HCT116 (cell line): ENCODE measurements at regions not wholly inside any gene's neighbourhood (a gene's known extent, or its start where the extent isn't known, plus 50 kb on each side); places are given as distances from the start of the nearest gene placed in this dataset.

Source experiments
- ATAC-seq: fragments of 200-7000 bp; cut with Tn5 transposase; 2 replicates; pipeline ENCODE4 v1.9.1; 2020; ENCODE audit warnings: mild to moderate bottlenecking, moderate library complexity
- BruUV-seq: library from RNA; stranded (reverse); fragments of 400-500 nt; replicated peaks from 2 replicates; lab custom pipeline; 2021; lab: Mats Ljungman, UMichigan
- CTCF ChIA-PET: fragments of 300-600 bp; sonication (Branson Sonifier 250); formaldehyde crosslinking; loops from one replicate; lab custom pipeline; 2021; ENCODE audit warnings: antibody characterized with exemption; lab: Charles Lee
- POLR2A ChIA-PET: fragments of 300-600, 350-600 bp; sonication (Branson Sonifier 250); formaldehyde crosslinking; loops from one replicate; lab custom pipeline; 2021; ENCODE audit warnings: antibody characterized with exemption; lab: Charles Lee
- RAD21 ChIA-PET, 2 experiments: fragments of 300-600 bp; sonication (Branson Sonifier 250); formaldehyde crosslinking; loops; one replicate each; lab custom pipeline; 2023; ENCODE audit warnings: low total read pairs in 2 of 2; ENCODE audit not compliant: uncharacterized antibody in 2 of 2, unreplicated experiment in 2 of 2, low non-redundant PET in 1 of 2; lab: Charles Lee
- DNase-seq: peaks from one replicate; pipeline ENCODE4 v3.0.0-alpha.2; 2010; ENCODE audit warnings: low read depth, low spot score
- H2AFZ ChIP-seq: fragments of 200-600 bp; shearing (Covaris generic), sonication (generic); 2 replicates; pipeline ENCODE4 v1.6.1; 2017; ENCODE audit warnings: low read depth, mixed run types, mixed read lengths, antibody characterized with exemption, low read length; ENCODE audit not compliant: poor library complexity, severe bottlenecking
- H3K27ac ChIP-seq: 2 replicates; pipeline ENCODE4 v1.5.1; 2012; ENCODE audit warnings: low read depth, low read length
- H3K27me3 ChIP-seq: fragments of 200-600 bp; sonication (generic); 2 replicates; pipeline ENCODE4 v1.6.1; 2016; ENCODE audit warnings: mixed run types, low read length, mixed read lengths; ENCODE audit not compliant: insufficient read depth
- H3K36me3 ChIP-seq, 2 experiments: fragments of 200-500 bp in 1 of 2; fragments of 200-600 bp in 1 of 2; sonication (Bioruptor generic) in 1 of 2; sonication (generic) in 1 of 2; 2 replicates each; pipeline versions ENCODE4 v1.5.1 to v1.6.1; 2014 to 2016; ENCODE audit warnings: low read length in 2 of 2, inconsistent platforms in 1 of 2, mixed read lengths in 1 of 2, mixed run types in 1 of 2; ENCODE audit not compliant: insufficient read depth in 2 of 2, control insufficient read depth in 1 of 2
- H3K4me1 ChIP-seq, 2 experiments: fragments of 200-600 bp in 1 of 2; sonication (generic) in 1 of 2; 2 replicates each; pipeline versions ENCODE4 v1.5.1 to v1.6.1; 2012 to 2017; ENCODE audit warnings: low read length in 2 of 2, inconsistent platforms in 1 of 2, mild to moderate bottlenecking in 1 of 2, mixed read lengths in 1 of 2, mixed run types in 1 of 2, moderate library complexity in 1 of 2; ENCODE audit not compliant: insufficient read depth in 2 of 2, control insufficient read depth in 1 of 2
- H3K4me2 ChIP-seq: fragments of 200-600 bp; sonication (generic); 2 replicates; pipeline ENCODE4 v1.6.1; 2017; ENCODE audit warnings: mixed run types, low read length, mixed read lengths
- H3K4me3 ChIP-seq, 2 experiments: fragments of 200-600 bp in 1 of 2; sonication (generic) in 1 of 2; replicated peaks in 1 of 2; 2 replicates each; pipeline ENCODE4 v1.5.1; 2011 to 2016; ENCODE audit warnings: low read length in 2 of 2, control low read depth in 1 of 2, low read depth in 1 of 2, mild to moderate bottlenecking in 1 of 2, mixed read lengths in 1 of 2, mixed run types in 1 of 2
- H3K79me2 ChIP-seq: fragments of 200-600 bp; sonication (generic); 2 replicates; pipeline ENCODE4 v1.6.1; 2017; ENCODE audit warnings: mild to moderate bottlenecking, mixed run types, low read length, moderate library complexity, mixed read lengths; ENCODE audit not compliant: insufficient read depth
- H3K9ac ChIP-seq: fragments of 200-600 bp; sonication (generic); 2 replicates; pipeline ENCODE4 v1.6.1; 2016; ENCODE audit warnings: low read length, mixed read lengths
- H3K9me2 ChIP-seq: fragments of 200-600 bp; sonication (generic), shearing (Covaris generic); 2 replicates; pipeline ENCODE4 v1.6.1; 2017; ENCODE audit warnings: mixed run types, mild to moderate bottlenecking, moderate library complexity; ENCODE audit not compliant: insufficient read depth
- H3K9me3 ChIP-seq, 2 experiments: fragments of 200-500 bp in 1 of 2; fragments of 200-600 bp in 1 of 2; sonication (Bioruptor generic) in 1 of 2; sonication (generic) in 1 of 2; 2 replicates each; pipeline ENCODE4 v1.6.1; 2014 to 2017; ENCODE audit warnings: low read length in 2 of 2, mixed read lengths in 2 of 2, inconsistent platforms in 1 of 2, low read depth in 1 of 2, mild to moderate bottlenecking in 1 of 2, mixed run types in 1 of 2, moderate library complexity in 1 of 2; ENCODE audit not compliant: control insufficient read depth in 1 of 2, insufficient read depth in 1 of 2
- H4K20me1 ChIP-seq: fragments of 200-600 bp; sonication (generic), shearing (Covaris generic); 2 replicates; pipeline ENCODE4 v1.6.1; 2017; ENCODE audit warnings: mixed run types, mild to moderate bottlenecking, moderate library complexity; ENCODE audit not compliant: insufficient read depth
- ATF3 ChIP-seq: IDR thresholded peaks from 2 replicates; pipeline ENCODE4 v1.6.1; 2012
- CBX3 ChIP-seq: IDR thresholded peaks from 2 replicates; pipeline ENCODE4 v1.6.1; 2012; ENCODE audit warnings: low read depth
- CEBPB ChIP-seq: IDR thresholded peaks from 2 replicates; pipeline ENCODE4 v1.6.1; 2012; ENCODE audit warnings: low read depth
- CTCF ChIP-seq, 3 experiments: fragments of 200-600 bp in 1 of 3; sonication (generic) in 1 of 3; IDR thresholded peaks in 2 of 3; conservative IDR thresholded peaks in 1 of 3; 2 replicates each; pipeline ENCODE4 v1.5.1; 2012 to 2017; ENCODE audit warnings: low read depth in 2 of 3, low read length in 2 of 3, antibody characterized with exemption in 1 of 3, borderline replicate concordance in 1 of 3, control low read depth in 1 of 3, mild to moderate bottlenecking in 1 of 3, mixed read lengths in 1 of 3, mixed run types in 1 of 3, moderate library complexity in 1 of 3; ENCODE audit not compliant: insufficient read depth in 1 of 3
- EGR1 ChIP-seq: IDR thresholded peaks from 2 replicates; pipeline ENCODE4 v1.6.1; 2012; ENCODE audit warnings: low read depth
- ELF1 ChIP-seq: IDR thresholded peaks from 2 replicates; pipeline ENCODE4 v1.6.1; 2012; ENCODE audit warnings: low read depth, borderline replicate concordance
- EZH2 ChIP-seq: fragments of 200-600 bp; sonication (generic); IDR thresholded peaks from 2 replicates; pipeline ENCODE4 v1.6.1; 2017; ENCODE audit warnings: antibody characterized with exemption, mixed run types
- EZH2phosphoT487 ChIP-seq: fragments of 200-600 bp; IDR thresholded peaks from 2 replicates; pipeline ENCODE4 v1.6.1; 2018; ENCODE audit warnings: antibody characterized with exemption, borderline replicate concordance
- FOSL1 ChIP-seq: IDR thresholded peaks from 2 replicates; pipeline ENCODE4 v1.6.1; 2012; ENCODE audit warnings: low read depth
- MAX ChIP-seq: IDR thresholded peaks from 2 replicates; pipeline ENCODE4 v1.6.1; 2012
- POLR2A ChIP-seq: IDR thresholded peaks from 2 replicates; pipeline ENCODE4 v1.7.0; 2011; ENCODE audit warnings: borderline replicate concordance; ENCODE audit not compliant: insufficient read depth, insufficient read length; ENCODE audit errors: extremely low read depth
- POLR2AphosphoS5 ChIP-seq: IDR thresholded peaks from 2 replicates; pipeline ENCODE4 v1.6.1; 2011; ENCODE audit warnings: mild to moderate bottlenecking, low read depth, low read length, moderate library complexity
- REST ChIP-seq: IDR thresholded peaks from 2 replicates; pipeline ENCODE4 v1.6.1; 2012; ENCODE audit warnings: low read depth
- SIN3A ChIP-seq: IDR thresholded peaks from 2 replicates; pipeline ENCODE4 v1.6.1; 2012; ENCODE audit warnings: low read depth
- SP1 ChIP-seq: IDR thresholded peaks from 2 replicates; pipeline ENCODE4 v1.6.1; 2012; ENCODE audit warnings: low read depth
- SRF ChIP-seq: IDR thresholded peaks from 2 replicates; pipeline ENCODE4 v1.6.1; 2012; ENCODE audit warnings: low read depth
- YY1 ChIP-seq: IDR thresholded peaks from 2 replicates; pipeline ENCODE4 v1.6.1; 2011; ENCODE audit warnings: low read length, low read depth, moderate library complexity, mild to moderate bottlenecking; ENCODE audit not compliant: insufficient replicate concordance; ENCODE audit errors: extremely low read depth
- ZBTB33 ChIP-seq: IDR thresholded peaks from 2 replicates; pipeline ENCODE4 v1.6.1; 2011; ENCODE audit warnings: mild to moderate bottlenecking, low read length, moderate library complexity; ENCODE audit not compliant: insufficient replicate concordance; ENCODE audit errors: extremely low read depth
- ZFX ChIP-seq: fragments of 450-650 bp; IDR thresholded peaks from 2 replicates; pipeline ENCODE4 v1.6.1; 2017
- ZNF274 ChIP-seq: fragments of 200-500 bp; sonication (Bioruptor generic); IDR thresholded peaks from 2 replicates; pipeline ENCODE4 v1.6.1; 2014; ENCODE audit warnings: mild to moderate bottlenecking, low read depth, low read length, inconsistent platforms
- intact Hi-C: fragments of 100-400 bp; cut with micrococcal nuclease; formaldehyde crosslinking; loops from 2 replicates; pipeline ENCODE4 v1.10.0; 2022

GRCh38 chr20:61052195-61052750 is 199.8 kb upstream of the CDH4 start:
- no peaks in the 10 kb centered on the region for H3K9me2 ChIP-seq
- no peak overlapping the region for H3K9ac ChIP-seq
- no peak overlapping the region for H2AFZ ChIP-seq
- H3K4me3 ChIP-seq = no peak overlapping the region
- no peaks in the 10 kb centered on the region for H4K20me1 ChIP-seq
- ChIA-PET CTCF (no interaction called here), RAD21 (no interaction called here), POLR2A (no interaction called here)
- no peaks in the 10 kb centered on the region for H3K27me3 ChIP-seq
- H3K4me1 ChIP-seq = no peaks in the 10 kb centered on the region
- intact Hi-C loops = no loop called here
- no peaks in the 10 kb centered on the region for H3K36me3 ChIP-seq
- H3K9me3 ChIP-seq = peaks cover 3 to 40% of the 10 kb centered on the region in 2 experiments; a peak in 2 of 4 replicates
- no TSS peak for BruUV-seq
- TF ChIP-seq CTCF (IDR thresholded peaks at IDR 0.05 in 2 of 3, conservative IDR thresholded peaks at IDR 0.05 in 1 of 3; ENCODE audit: borderline replicate concordance in 1 of 3, insufficient read depth in 1 of 3, low read depth in 2 of 3, low read length in 2 of 3) = no peak
- TF ChIP-seq CBX3 = no peak
- no peak for TF ChIP-seq MAX
- no peak for TF ChIP-seq SP1
- no peak for TF ChIP-seq ZFX
- no peak for TF ChIP-seq EZH2
- no peak for TF ChIP-seq REST
- no peak for TF ChIP-seq SIN3A
- TF ChIP-seq POLR2A = no peak
- no peak for TF ChIP-seq ZBTB33
- TF ChIP-seq YY1 = no peak
- TF ChIP-seq ELF1 = no peak
- TF ChIP-seq POLR2AphosphoS5 = no peak
- no peak for TF ChIP-seq FOSL1
- TF ChIP-seq ATF3 = no peak
- TF ChIP-seq CEBPB = no peak
- no peak for TF ChIP-seq SRF
- no peak for TF ChIP-seq EGR1
- no peak for TF ChIP-seq ZNF274
- no peak for TF ChIP-seq EZH2phosphoT487
- H3K27ac ChIP-seq = no peak overlapping the region
- ATAC-seq (no peak), DNase-seq (no peak)
- H3K4me2 ChIP-seq = no peak overlapping the region
- no peaks in the 10 kb centered on the region for H3K79me2 ChIP-seq
